H9 (cell line): ENCODE measurements at regions not wholly inside any gene's neighbourhood (a gene's known extent, or its start where the extent isn't known, plus 50 kb on each side); places are given as distances from the start of the nearest gene placed in this dataset.

ENCODE experiments used
- DNase-seq: peaks from one replicate; pipeline ENCODE4 v3.0.0-alpha.2; 2017
- H2AFZ ChIP-seq: one replicate; pipeline ENCODE4 v1.6.1; 2013; ENCODE audit warnings: mild to moderate bottlenecking, low read length, control low read depth, moderate library complexity
- H2AK5ac ChIP-seq: 2 replicates; pipeline ENCODE4 v1.6.1; 2013; ENCODE audit warnings: low read length, control low read depth, mixed read lengths; ENCODE audit not compliant: insufficient read length
- H2BK120ac ChIP-seq: one replicate; pipeline ENCODE4 v1.6.1; 2013; ENCODE audit warnings: low read depth, mild to moderate bottlenecking, low read length, control low read depth, inconsistent platforms; ENCODE audit not compliant: poor library complexity, severe bottlenecking
- H2BK12ac ChIP-seq: 2 replicates; pipeline ENCODE4 v1.6.1; 2013; ENCODE audit warnings: low read length, control low read depth, mixed read lengths, low read depth; ENCODE audit not compliant: insufficient read length
- H2BK15ac ChIP-seq: 2 replicates; pipeline ENCODE4 v1.6.1; 2013; ENCODE audit warnings: low read depth, low read length, control low read depth
- H2BK20ac ChIP-seq: one replicate; pipeline ENCODE4 v1.6.1; 2013; ENCODE audit warnings: low read depth, mild to moderate bottlenecking, low read length, control low read depth, inconsistent platforms; ENCODE audit not compliant: poor library complexity, severe bottlenecking
- H2BK5ac ChIP-seq: 2 replicates; pipeline ENCODE4 v1.6.1; 2013; ENCODE audit warnings: low read length, control low read depth, mixed read lengths; ENCODE audit not compliant: insufficient read length
- H3K14ac ChIP-seq: 2 replicates; pipeline ENCODE4 v1.6.1; 2013; ENCODE audit warnings: low read length, control low read depth; ENCODE audit not compliant: insufficient read depth
- H3K18ac ChIP-seq: 2 replicates; pipeline ENCODE4 v1.6.1; 2013; ENCODE audit warnings: low read depth, mild to moderate bottlenecking, mixed read lengths, low read length, control low read depth; ENCODE audit not compliant: insufficient read length
- H3K23ac ChIP-seq: 2 replicates; pipeline ENCODE4 v1.6.1; 2013; ENCODE audit warnings: low read length, control low read depth, mixed read lengths, low read depth; ENCODE audit not compliant: insufficient read length
- H3K23me2 ChIP-seq: 2 replicates; pipeline ENCODE4 v1.6.1; 2013; ENCODE audit warnings: low read depth, mild to moderate bottlenecking, mixed read lengths, low read length, control low read depth; ENCODE audit not compliant: insufficient read length, poor library complexity, severe bottlenecking
- H3K27ac ChIP-seq: 2 replicates; pipeline ENCODE4 v1.5.1; 2013; ENCODE audit warnings: low read length, control low read depth, mixed read lengths, low read depth; ENCODE audit not compliant: insufficient read length
- H3K27me3 ChIP-seq: 2 replicates; pipeline ENCODE4 v1.6.1; 2013; ENCODE audit warnings: low read length, control low read depth, inconsistent platforms; ENCODE audit not compliant: insufficient read depth
- H3K4ac ChIP-seq: 2 replicates; pipeline ENCODE4 v1.6.1; 2013; ENCODE audit warnings: low read depth, mild to moderate bottlenecking, control low read depth, inconsistent platforms, low read length, moderate library complexity
- H3K4me1 ChIP-seq: 2 replicates; pipeline ENCODE4 v1.6.1; 2013; ENCODE audit warnings: low read length, control low read depth, inconsistent platforms; ENCODE audit not compliant: insufficient read depth
- H3K4me2 ChIP-seq: 2 replicates; pipeline ENCODE4 v1.6.1; 2013; ENCODE audit warnings: low read length, control low read depth, mixed read lengths; ENCODE audit not compliant: insufficient read length, insufficient read depth
- H3K56ac ChIP-seq: 2 replicates; pipeline ENCODE4 v1.6.1; 2013; ENCODE audit warnings: low read depth, mild to moderate bottlenecking, mixed read lengths, low read length, control low read depth; ENCODE audit not compliant: insufficient read length
- H3K79me1 ChIP-seq: 2 replicates; pipeline ENCODE4 v1.6.1; 2013; ENCODE audit warnings: low read depth, mild to moderate bottlenecking, moderate library complexity, low read length, control low read depth, inconsistent platforms; ENCODE audit not compliant: insufficient read depth, poor library complexity, severe bottlenecking
- H3K79me2 ChIP-seq: 2 replicates; pipeline ENCODE4 v1.6.1; 2013; ENCODE audit warnings: low read length, control low read depth, inconsistent platforms; ENCODE audit not compliant: insufficient read depth
- H3K9ac ChIP-seq: 2 replicates; pipeline ENCODE4 v1.6.1; 2013; ENCODE audit warnings: low read length, control low read depth, mixed read lengths; ENCODE audit not compliant: insufficient read length; ENCODE audit errors: extremely low read depth
- H3K9me3 ChIP-seq: one replicate; pipeline ENCODE4 v1.6.1; 2013; ENCODE audit warnings: low read depth, low read length, inconsistent platforms; ENCODE audit not compliant: control insufficient read depth
- H3T11ph ChIP-seq: one replicate; pipeline ENCODE4 v1.6.1; 2013; ENCODE audit warnings: mild to moderate bottlenecking, low read length, control low read depth, inconsistent platforms
- H4K20me1 ChIP-seq: one replicate; pipeline ENCODE4 v1.6.1; 2013; ENCODE audit not compliant: control insufficient read depth, insufficient read length, insufficient read depth
- H4K5ac ChIP-seq: 2 replicates; pipeline ENCODE4 v1.6.1; 2013; ENCODE audit warnings: low read depth, mild to moderate bottlenecking, mixed read lengths, low read length, control low read depth; ENCODE audit not compliant: insufficient read length
- H4K8ac ChIP-seq: replicated peaks from 2 replicates; pipeline ENCODE4 v1.6.1; 2013; ENCODE audit warnings: low read length, control low read depth, mixed read lengths, low read depth; ENCODE audit not compliant: insufficient read length
- H4K91ac ChIP-seq: 2 replicates; pipeline ENCODE4 v1.6.1; 2013; ENCODE audit warnings: low read depth, mild to moderate bottlenecking, moderate library complexity, mixed read lengths, low read length, control low read depth; ENCODE audit not compliant: insufficient read length
- H3K27ac Mint-ChIP-seq, 3 experiments: 2 replicates in 2 of 3; 3 replicates in 1 of 3; pipeline ENCODE4 v1.8.0; 2020 to 2021; ENCODE audit warnings: mixed read lengths in 3 of 3, mild to moderate bottlenecking in 1 of 3, moderate library complexity in 1 of 3
- H3K27me3 Mint-ChIP-seq: 2 replicates; pipeline ENCODE4 v1.8.0; 2021; ENCODE audit warnings: low read depth, mild to moderate bottlenecking, moderate library complexity, mixed read lengths
- H3K36me3 Mint-ChIP-seq, 3 experiments: 2 replicates in 2 of 3; 3 replicates in 1 of 3; pipeline ENCODE4 v1.8.0; 2020 to 2021; ENCODE audit warnings: low read depth in 3 of 3, mixed read lengths in 3 of 3; ENCODE audit not compliant: insufficient read depth in 1 of 3
- H3K4me1 Mint-ChIP-seq, 2 experiments: 2 replicates each; pipeline ENCODE4 v1.8.0; 2020; ENCODE audit warnings: mixed read lengths in 2 of 2
- H3K4me3 Mint-ChIP-seq, 2 experiments: 2 replicates in 1 of 2; 3 replicates in 1 of 2; pipeline ENCODE4 v1.8.0; 2020 to 2021; ENCODE audit warnings: mild to moderate bottlenecking in 2 of 2, mixed read lengths in 2 of 2, moderate library complexity in 1 of 2
- H3K9me3 Mint-ChIP-seq, 2 experiments: 2 replicates in 1 of 2; 3 replicates in 1 of 2; pipeline ENCODE4 v1.8.0; 2020; ENCODE audit warnings: mild to moderate bottlenecking in 2 of 2, mixed read lengths in 2 of 2, moderate library complexity in 1 of 2
- CTCF ChIP-seq: fragments of 200-600 bp; sonication (generic); conservative IDR thresholded peaks from 3 replicates; pipeline ENCODE4 v1.8.0; 2021; ENCODE audit warnings: antibody characterized with exemption, mild to moderate bottlenecking
- WGBS: extraction: QIAGEN DNeasy Blood & Tissue Kit; methylation state at CpG from one replicate; pipeline ENCODE4 v1.1.7; 2013; ENCODE audit warnings: missing lambda C conversion rate, low lambda C conversion rate, mixed read lengths; ENCODE audit not compliant: insufficient read length; ENCODE audit errors: extremely low coverage; 5-methylcytosine and 5-hydroxymethylcytosine counted together

- H3K9ac ChIP-seq: no peak overlapping the region
- no peak for TF ChIP-seq CTCF
- 0 out of 4 replicates have a peak, but pooled peaks cover 0 to 3% of the 10 kb centered on the region in 2 experiments for H3K4me1 Mint-ChIP-seq
- no peak overlapping the region for H4K5ac ChIP-seq
- H3K27ac Mint-ChIP-seq: 0 out of 7 replicates have a peak overlapping the region, but pooled peaks of 1 of the 3 experiments have one; percentile 27
- no peak for DNase-seq
- H3K27me3 Mint-ChIP-seq: peaks cover 3% of the 10 kb centered on the region; the same call in 1 of the 2 replicates
- H3K4me2 ChIP-seq: no peak overlapping the region
- no peaks in the 10 kb centered on the region for H3K27me3 ChIP-seq
- no peaks in the 10 kb centered on the region for H3K9me3 Mint-ChIP-seq
- no peak overlapping the region for H2BK12ac ChIP-seq
- H3K79me1 ChIP-seq: no peaks in the 10 kb centered on the region
- no peaks in the 10 kb centered on the region for H3K4me1 ChIP-seq
- H2BK20ac ChIP-seq: no peak overlapping the region
- no peak overlapping the region for H3K56ac ChIP-seq
- no peak overlapping the region for H3K4me3 Mint-ChIP-seq
- H4K20me1 ChIP-seq: no peaks in the 10 kb centered on the region
- H3K23me2 ChIP-seq: no peaks in the 10 kb centered on the region
- no peak overlapping the region for H3T11ph ChIP-seq
- H3K18ac ChIP-seq: no peak overlapping the region
- no peak overlapping the region for H3K4ac ChIP-seq
- H3K23ac ChIP-seq: no peak overlapping the region
- H3K9me3 ChIP-seq: no peaks in the 10 kb centered on the region
- no peak overlapping the region for H2AFZ ChIP-seq
- H3K79me2 ChIP-seq: no peaks in the 10 kb centered on the region
- H2BK5ac ChIP-seq: no peak overlapping the region
- H4K91ac ChIP-seq: no peak overlapping the region
- no peak overlapping the region for H3K27ac ChIP-seq
- H2AK5ac ChIP-seq: no peak overlapping the region
- H3K36me3 Mint-ChIP-seq: no peaks in the 10 kb centered on the region
- no peak overlapping the region for H4K8ac ChIP-seq
- WGBS: no CpG with 5 or more reads among the region's 1 CpG
- H2BK15ac ChIP-seq: no peak overlapping the region
- H2BK120ac ChIP-seq: no peak overlapping the region
- H3K14ac ChIP-seq: no peak overlapping the region
Measured at GRCh38 chr13:78326633-78327032, 276.7 kb downstream of the POU4F1 start.
